Gastroesophageal sphincter (tissue), 3 donors: ENCODE measurements at regions not wholly inside any gene's neighbourhood (a gene's known extent, or its start where the extent isn't known, plus 50 kb on each side); places are given as distances from the start of the nearest gene placed in this dataset.

Experiments
- EP300 ChIP-seq: sonication (generic); formaldehyde crosslinking; IDR thresholded peaks from one replicate; pipeline ENCODE4 v1.6.1; 2017; ENCODE audit warnings: antibody characterized with exemption, mild to moderate bottlenecking
- POLR2A ChIP-seq, 2 donors: fragments of 450-650 bp; IDR thresholded peaks; one replicate each; pipeline ENCODE4 v1.6.1; 2017; ENCODE audit warnings: antibody characterized with exemption in 2 of 2, mild to moderate bottlenecking in 2 of 2, moderate library complexity in 1 of 2
- POLR2AphosphoS5 ChIP-seq: sonication (generic); formaldehyde crosslinking; IDR thresholded peaks from one replicate; pipeline ENCODE4 v1.6.1; 2017; ENCODE audit warnings: antibody characterized with exemption
- TF ChIP-seq, protein P1 (sequence below), 4 experiments: fragments of 200-600 bp in 2 of 4; fragments of 450-650 bp in 2 of 4; sonication (generic) in 1 of 4; IDR thresholded peaks; one replicate each; pipeline ENCODE4 v1.5.1; 2017 to 2019; ENCODE audit warnings: antibody characterized with exemption in 4 of 4, mild to moderate bottlenecking in 2 of 4, moderate library complexity in 2 of 4

GRCh38 chr5:103764403-103764802, 201.8 kb upstream of the NUDT12 start:
- no peak for TF ChIP-seq EP300
- TF ChIP-seq POLR2A (IDR thresholded peaks at IDR 0.05) = no peak
- no peak for TF ChIP-seq POLR2AphosphoS5
- TF ChIP-seq, protein P1, sequence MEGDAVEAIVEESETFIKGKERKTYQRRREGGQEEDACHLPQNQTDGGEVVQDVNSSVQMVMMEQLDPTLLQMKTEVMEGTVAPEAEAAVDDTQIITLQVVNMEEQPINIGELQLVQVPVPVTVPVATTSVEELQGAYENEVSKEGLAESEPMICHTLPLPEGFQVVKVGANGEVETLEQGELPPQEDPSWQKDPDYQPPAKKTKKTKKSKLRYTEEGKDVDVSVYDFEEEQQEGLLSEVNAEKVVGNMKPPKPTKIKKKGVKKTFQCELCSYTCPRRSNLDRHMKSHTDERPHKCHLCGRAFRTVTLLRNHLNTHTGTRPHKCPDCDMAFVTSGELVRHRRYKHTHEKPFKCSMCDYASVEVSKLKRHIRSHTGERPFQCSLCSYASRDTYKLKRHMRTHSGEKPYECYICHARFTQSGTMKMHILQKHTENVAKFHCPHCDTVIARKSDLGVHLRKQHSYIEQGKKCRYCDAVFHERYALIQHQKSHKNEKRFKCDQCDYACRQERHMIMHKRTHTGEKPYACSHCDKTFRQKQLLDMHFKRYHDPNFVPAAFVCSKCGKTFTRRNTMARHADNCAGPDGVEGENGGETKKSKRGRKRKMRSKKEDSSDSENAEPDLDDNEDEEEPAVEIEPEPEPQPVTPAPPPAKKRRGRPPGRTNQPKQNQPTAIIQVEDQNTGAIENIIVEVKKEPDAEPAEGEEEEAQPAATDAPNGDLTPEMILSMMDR (IDR thresholded peaks at IDR 0.05) = no peak
